ENCODE measurements at regions not wholly inside any gene's neighbourhood (a gene's known extent, or its start where the extent isn't known, plus 50 kb on each side); places are given as distances from the start of the nearest gene placed in this dataset.

DNA sequence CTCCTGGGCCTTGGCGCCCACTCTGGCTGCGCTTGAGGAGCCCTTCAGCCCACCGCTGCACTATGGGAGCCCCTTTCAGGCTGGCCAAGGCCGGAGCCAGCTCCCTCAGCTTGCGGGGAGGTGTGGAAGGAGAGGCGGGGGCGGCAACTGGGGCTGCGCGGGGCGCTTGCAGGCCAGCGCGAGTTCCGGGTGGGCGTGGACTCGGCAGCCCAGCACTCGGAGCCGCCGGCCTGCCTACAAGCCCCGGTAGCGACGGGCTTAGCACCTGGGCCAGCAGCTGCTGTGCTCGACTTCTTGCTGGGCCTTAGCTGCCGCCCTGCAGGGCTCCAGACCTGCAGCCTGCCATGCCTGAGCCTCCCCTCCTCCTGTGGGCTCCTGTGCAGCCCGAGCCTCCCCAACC, 141.5 kb upstream of the SLC39A10 start:
- in situ Hi-C loops (cut with HindIII; ENCODE audit: low pct_unique_long_range_greater_than_20kb, low sequenced_read_pairs), result no loop called here
- DNase-seq (ENCODE audit: low read depth, low spot score), result no peak

- DNase-seq (ENCODE audit: low read depth, low spot score), result no peak
- in situ Hi-C loops (cut with HindIII; ENCODE audit: low pct_unique_long_range_greater_than_20kb, low sequenced_read_pairs), result no loop called here
Measured at GRCh38 chr2:195514365-195514764, 142.7 kb upstream of the SLC39A10 start.

- DNase-seq (ENCODE audit: low read depth, low spot score), result no peak
- in situ Hi-C loops (cut with HindIII; ENCODE audit: low pct_unique_long_range_greater_than_20kb, low sequenced_read_pairs), result no loop called here
Measured at GRCh38 chr2:195513119-195513518, 143.9 kb upstream of the SLC39A10 start.

DNA sequence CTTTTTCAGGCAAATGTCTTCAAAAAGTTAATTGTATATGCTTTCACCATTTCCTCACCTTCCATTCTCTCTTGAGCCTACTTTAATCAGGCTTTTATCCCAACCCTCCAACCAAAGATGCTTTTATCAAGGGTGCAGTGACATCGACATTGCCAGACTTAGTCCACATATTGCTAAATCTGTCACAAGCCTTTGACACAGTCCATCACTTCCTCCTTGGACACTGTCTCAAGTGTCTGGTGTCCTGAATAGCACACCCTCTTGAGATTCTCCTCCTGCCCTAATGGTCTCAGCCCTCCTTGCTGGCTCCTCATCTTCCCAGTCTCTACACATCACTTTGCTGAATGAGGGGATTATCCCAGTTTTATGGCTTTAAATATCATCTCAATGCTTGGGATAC, 147.5 kb upstream of the SLC39A10 start:
- DNase-seq (ENCODE audit: low read depth, low spot score), result no peak
- in situ Hi-C loops (cut with HindIII; ENCODE audit: low pct_unique_long_range_greater_than_20kb, low sequenced_read_pairs), result no loop called here

GRCh38 chr2:195508139-195508455, 148.9 kb upstream of the SLC39A10 start:
- in situ Hi-C loops (cut with HindIII; ENCODE audit: low pct_unique_long_range_greater_than_20kb, low sequenced_read_pairs), result no loop called here
- no peak for DNase-seq (ENCODE audit: low read depth, low spot score)

- no peak for DNase-seq (ENCODE audit: low read depth, low spot score)
- in situ Hi-C loops (cut with HindIII; ENCODE audit: low pct_unique_long_range_greater_than_20kb, low sequenced_read_pairs), result no loop called here
Measured at GRCh38 chr2:195507447-195508138, 149.4 kb upstream of the SLC39A10 start.

- no peak for DNase-seq (ENCODE audit: low read depth, low spot score)
- in situ Hi-C loops (cut with HindIII; ENCODE audit: low pct_unique_long_range_greater_than_20kb, low sequenced_read_pairs), result no loop called here
Measured at GRCh38 chr2:195505701-195506100, 151.3 kb upstream of the SLC39A10 start.

DNA sequence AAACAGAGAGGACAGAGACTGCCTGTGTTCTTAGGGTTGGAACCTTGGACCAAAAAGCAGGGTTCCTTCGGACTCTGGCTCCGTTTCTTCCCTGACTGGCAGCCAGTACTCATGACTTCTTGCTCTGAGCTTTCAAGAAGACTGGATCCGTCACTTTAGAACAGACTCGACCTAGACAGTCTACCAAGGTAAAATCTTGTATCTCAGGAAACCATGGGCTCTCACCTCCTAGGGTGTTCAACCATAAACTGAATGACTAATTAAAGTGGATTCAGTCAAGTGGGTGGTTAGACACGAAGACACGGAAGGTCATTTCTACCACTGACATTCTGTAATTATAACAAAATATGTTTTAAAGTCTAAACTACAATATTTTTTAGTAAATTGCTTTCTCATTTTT, 153.8 kb upstream of the SLC39A10 start:
- no peak for DNase-seq (ENCODE audit: low read depth, low spot score)
- in situ Hi-C loops (cut with HindIII; ENCODE audit: low pct_unique_long_range_greater_than_20kb, low sequenced_read_pairs), result no loop called here

DNA sequence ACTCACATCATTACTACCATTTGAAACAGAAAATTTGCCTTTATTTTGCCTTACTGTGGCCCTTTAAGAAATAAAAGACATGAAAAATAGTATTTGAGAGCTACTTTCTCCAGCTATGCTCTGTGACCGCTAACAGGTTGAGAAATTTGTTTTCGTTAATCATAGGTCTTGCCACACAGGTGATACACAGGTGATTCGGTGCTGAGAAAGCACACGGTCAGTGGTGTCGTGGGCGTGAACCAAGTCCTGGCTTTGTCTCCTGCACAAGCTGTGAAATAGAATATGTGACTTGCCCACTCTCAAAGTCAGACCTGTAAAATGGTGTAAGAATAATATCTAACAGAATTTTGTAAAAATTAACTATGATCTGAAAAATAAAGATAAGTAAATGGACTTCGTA, 155.3 kb upstream of the SLC39A10 start:
- in situ Hi-C loops (cut with HindIII; ENCODE audit: low pct_unique_long_range_greater_than_20kb, low sequenced_read_pairs), result no loop called here
- no peak for DNase-seq (ENCODE audit: low read depth, low spot score)

DNA sequence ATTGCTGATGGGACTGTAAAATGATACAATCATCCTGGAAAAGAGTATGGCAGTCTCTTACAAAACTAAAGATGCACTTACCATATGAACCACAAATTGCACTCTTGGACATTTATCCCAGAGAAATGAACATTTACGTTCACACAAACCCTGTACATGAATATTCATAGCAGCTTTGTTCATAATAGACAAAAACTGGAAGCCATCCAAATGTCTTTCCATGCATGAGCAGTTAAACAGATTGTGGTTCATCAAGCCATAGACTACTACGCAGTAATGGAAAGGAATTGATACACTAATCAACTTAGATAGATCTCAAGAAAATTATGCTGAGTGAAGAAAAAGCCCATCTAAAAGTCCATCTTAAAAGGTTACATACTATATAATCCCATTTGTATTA, 156.1 kb upstream of the SLC39A10 start:
- DNase-seq (ENCODE audit: low read depth, low spot score), result no peak
- in situ Hi-C loops (cut with HindIII; ENCODE audit: low pct_unique_long_range_greater_than_20kb, low sequenced_read_pairs), result no loop called here

- no peak for DNase-seq (ENCODE audit: low read depth, low spot score)
- in situ Hi-C loops (cut with HindIII; ENCODE audit: low pct_unique_long_range_greater_than_20kb, low sequenced_read_pairs), result no loop called here
Measured at GRCh38 chr2:195498839-195499490, 158.1 kb upstream of the SLC39A10 start.

- DNase-seq (ENCODE audit: low read depth, low spot score), result peak; percentile 55
- in situ Hi-C loops (cut with HindIII; ENCODE audit: low pct_unique_long_range_greater_than_20kb, low sequenced_read_pairs), result no loop called here
Measured at GRCh38 chr2:195498176-195498575, 158.8 kb upstream of the SLC39A10 start.

DNA sequence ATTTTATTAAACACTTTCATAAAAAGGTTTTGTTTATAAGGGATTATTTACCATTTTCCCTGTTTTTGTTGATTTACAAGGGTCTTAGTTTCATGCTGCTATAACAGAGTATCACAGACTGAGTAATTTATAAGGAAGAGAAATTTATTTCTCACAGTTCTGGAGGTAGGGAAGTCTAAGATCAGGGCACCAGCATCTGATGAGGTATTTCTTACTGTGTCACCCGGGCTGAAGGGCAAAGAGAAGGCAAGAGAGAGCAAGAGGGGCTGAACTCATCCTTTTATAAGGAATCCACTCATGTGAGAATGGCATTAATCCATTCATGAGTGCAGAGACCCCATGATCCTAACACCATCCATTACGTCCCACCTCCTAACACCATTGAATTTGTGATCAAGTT, 160.0 kb upstream of the SLC39A10 start:
- DNase-seq (ENCODE audit: low read depth, low spot score), result no peak
- in situ Hi-C loops (cut with HindIII; ENCODE audit: low pct_unique_long_range_greater_than_20kb, low sequenced_read_pairs), result no loop called here

GRCh38 chr2:195495966-195496365, 161.1 kb upstream of the SLC39A10 start:
- in situ Hi-C loops (cut with HindIII; ENCODE audit: low pct_unique_long_range_greater_than_20kb, low sequenced_read_pairs), result no loop called here
- DNase-seq (ENCODE audit: low read depth, low spot score), result no peak

DNA sequence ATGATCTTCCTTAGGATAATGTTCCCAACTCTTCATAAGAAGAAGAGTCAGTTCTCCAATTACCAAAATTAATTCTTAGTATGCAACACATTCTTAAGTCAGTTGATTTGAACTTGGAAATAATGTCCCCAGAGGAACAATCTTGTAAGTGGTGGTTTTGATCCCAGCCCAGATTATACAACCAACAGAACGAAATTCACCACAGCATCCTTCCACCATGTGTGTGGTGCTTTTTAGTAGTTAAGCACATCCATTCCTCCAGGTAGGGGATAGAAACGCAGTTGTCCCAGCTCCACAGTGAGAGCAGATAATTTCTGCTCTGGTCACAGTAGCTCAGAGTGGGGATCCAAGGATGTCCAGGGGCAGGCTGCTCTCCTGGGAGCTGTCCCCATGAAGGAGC, 161.7 kb upstream of the SLC39A10 start:
- in situ Hi-C loops (cut with HindIII; ENCODE audit: low pct_unique_long_range_greater_than_20kb, low sequenced_read_pairs), result no loop called here
- no peak for DNase-seq (ENCODE audit: low read depth, low spot score)

DNA sequence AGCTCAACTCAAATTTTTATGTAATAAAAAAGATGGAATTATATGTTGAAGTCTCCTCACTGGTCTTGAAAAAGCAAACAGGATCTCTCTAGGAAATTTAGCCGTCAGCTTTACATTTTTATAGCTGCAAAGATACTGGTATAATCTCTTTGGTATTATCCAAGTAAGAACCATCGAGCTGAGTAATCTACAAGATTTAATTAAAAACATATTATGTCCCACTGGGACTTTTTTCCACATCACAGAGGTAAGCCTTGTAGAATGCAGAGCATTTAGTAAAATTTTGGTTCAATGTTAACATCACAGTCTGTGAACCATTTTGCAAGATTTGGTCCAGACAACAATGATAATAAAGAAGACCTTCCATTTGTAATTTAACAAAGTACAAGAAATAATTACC, 162.6 kb upstream of the SLC39A10 start:
- in situ Hi-C loops (cut with HindIII; ENCODE audit: low pct_unique_long_range_greater_than_20kb, low sequenced_read_pairs), result no loop called here
- no peak for DNase-seq (ENCODE audit: low read depth, low spot score)

GRCh38 chr2:195493416-195493815, 163.6 kb upstream of the SLC39A10 start:
- no peak for DNase-seq (ENCODE audit: low read depth, low spot score)
- in situ Hi-C loops (cut with HindIII; ENCODE audit: low pct_unique_long_range_greater_than_20kb, low sequenced_read_pairs), result no loop called here

GRCh38 chr2:195490319-195490718, 166.7 kb upstream of the SLC39A10 start:
- no peak for DNase-seq (ENCODE audit: low read depth, low spot score)
- in situ Hi-C loops (cut with HindIII; ENCODE audit: low pct_unique_long_range_greater_than_20kb, low sequenced_read_pairs), result no loop called here

DNA sequence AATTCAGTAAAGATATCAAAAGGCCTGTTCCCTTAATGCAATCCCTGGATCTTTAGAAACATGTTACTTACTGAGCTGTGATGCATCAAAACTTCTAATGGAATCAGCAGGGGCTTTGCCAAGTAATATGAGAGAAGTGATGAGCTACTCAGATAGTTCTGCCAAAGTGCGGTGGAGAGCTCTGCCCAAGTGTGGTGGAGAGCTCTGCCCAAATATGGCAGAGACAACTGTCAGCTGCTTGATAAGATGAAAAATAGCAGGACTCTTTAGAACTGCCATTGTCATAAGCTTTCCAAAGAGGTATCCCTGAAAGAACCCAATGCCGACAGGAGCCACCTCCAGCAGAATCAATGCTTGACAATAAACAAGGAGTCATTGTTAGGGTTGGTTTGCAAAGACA, 167.9 kb upstream of the SLC39A10 start:
- no peak for DNase-seq (ENCODE audit: low read depth, low spot score)
- in situ Hi-C loops (cut with HindIII; ENCODE audit: low pct_unique_long_range_greater_than_20kb, low sequenced_read_pairs), result no loop called here

GRCh38 chr2:195488567-195488966, 168.5 kb upstream of the SLC39A10 start:
- in situ Hi-C loops (cut with HindIII; ENCODE audit: low pct_unique_long_range_greater_than_20kb, low sequenced_read_pairs), result no loop called here
- no peak for DNase-seq (ENCODE audit: low read depth, low spot score)
